ENCODE measurements at regions not wholly inside any gene's neighbourhood (a gene's known extent, or its start where the extent isn't known, plus 50 kb on each side); places are given as distances from the start of the nearest gene placed in this dataset.

DNA sequence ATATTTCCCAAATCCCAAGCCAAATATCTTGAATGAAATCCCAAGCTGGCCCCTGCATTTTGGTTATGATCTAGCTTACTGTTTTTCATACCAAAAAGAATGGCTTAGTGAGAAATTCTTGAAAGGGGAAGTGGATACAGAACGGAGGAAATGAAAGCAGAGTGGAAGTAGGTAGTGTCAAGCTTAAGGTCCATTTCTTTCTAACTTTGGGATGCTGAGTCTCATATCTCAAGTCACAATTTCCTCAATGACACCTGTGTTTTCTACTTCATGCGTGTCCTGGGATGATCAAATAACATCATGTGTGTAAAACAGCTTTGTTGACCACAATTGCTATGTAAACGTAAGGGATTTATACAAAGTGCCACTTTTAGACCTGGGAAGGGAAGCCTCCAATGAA is 238.8 kb upstream of the SLC35B3 start:
- Histone ChIP-seq H4K20me1 (ENCODE audit: insufficient read depth, low read length) (no peaks in the 10 kb centered on the region), H3K27me3 (ENCODE audit: insufficient read depth, low read length) (no peaks in the 10 kb centered on the region), H3K36me3 (ENCODE audit: insufficient read depth, low read length) (no peaks in the 10 kb centered on the region), H3K27ac (ENCODE audit: low read depth, low read length) (no peak overlapping the region), H3K9me3 (ENCODE audit: insufficient read depth, low read depth, low read length) (no peaks in the 10 kb centered on the region), H3K79me2 (ENCODE audit: insufficient read depth, low read length) (no peaks in the 10 kb centered on the region), H2AFZ (ENCODE audit: low read depth, low read length) (no peak overlapping the region), H3K4me3 (ENCODE audit: insufficient read depth, low read depth, low read length) (no peak overlapping the region), H3K9ac (ENCODE audit: low read length) (no peak overlapping the region), H3K4me2 (ENCODE audit: low read length) (no peak overlapping the region), H3K4me1 (ENCODE audit: insufficient read depth, low read length) (no peaks in the 10 kb centered on the region)
- DNase-seq (ENCODE audit: low read depth), result no peak
- no peaks in the 10 kb centered on the region for H3K27me3 Mint-ChIP-seq (ENCODE audit: low read depth, unreplicated experiment)
- TF ChIP-seq CTCF (IDR thresholded peaks at IDR 0.05; ENCODE audit: insufficient read depth, low read depth, low read length) (no peak), EZH2 (IDR thresholded peaks at IDR 0.05; ENCODE audit: insufficient read depth, low read length) (no peak)
- FAIRE-seq, result no peak
- no peak overlapping the region for H3K4me3 Mint-ChIP-seq (ENCODE audit: unreplicated experiment)
- H3K27ac Mint-ChIP-seq (ENCODE audit: unreplicated experiment), result no peak overlapping the region
- H3K4me1 Mint-ChIP-seq (ENCODE audit: low read depth, unreplicated experiment), result no peaks in the 10 kb centered on the region
- H3K9me3 Mint-ChIP-seq (ENCODE audit: unreplicated experiment), result no peaks in the 10 kb centered on the region
- H3K36me3 Mint-ChIP-seq (ENCODE audit: low read depth, unreplicated experiment), result no peaks in the 10 kb centered on the region

DNA sequence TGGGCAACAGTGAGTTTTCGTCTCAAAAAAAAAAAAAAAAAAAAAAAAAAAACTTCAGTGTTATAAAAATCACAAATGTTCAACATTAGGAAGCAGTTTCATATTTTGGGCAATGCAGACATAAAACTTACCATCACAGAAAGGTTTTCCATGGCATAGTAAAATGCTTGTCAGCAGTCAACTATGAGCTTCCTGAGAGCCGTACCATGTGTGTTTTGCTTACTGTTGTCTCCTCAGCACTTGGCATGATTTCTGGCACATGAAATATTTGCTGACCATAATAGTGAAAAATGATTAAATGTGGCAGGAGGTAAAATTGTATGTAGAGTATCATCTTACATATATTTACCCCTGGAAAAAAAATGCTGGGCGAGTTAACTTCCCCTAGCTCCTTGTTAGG is 237.5 kb upstream of the SLC35B3 start:
- Mint-ChIP-seq H3K27me3 (ENCODE audit: low read depth, unreplicated experiment) (no peaks in the 10 kb centered on the region), H3K36me3 (ENCODE audit: low read depth, unreplicated experiment) (no peaks in the 10 kb centered on the region), H3K9me3 (ENCODE audit: unreplicated experiment) (no peaks in the 10 kb centered on the region), H3K4me1 (ENCODE audit: low read depth, unreplicated experiment) (no peaks in the 10 kb centered on the region), H3K27ac (ENCODE audit: unreplicated experiment) (no peak overlapping the region), H3K4me3 (ENCODE audit: unreplicated experiment) (no peak overlapping the region)
- FAIRE-seq (no peak), DNase-seq (ENCODE audit: low read depth) (no peak)
- H3K9me3 ChIP-seq (ENCODE audit: insufficient read depth, low read depth, low read length), result no peaks in the 10 kb centered on the region
- H3K79me2 ChIP-seq (ENCODE audit: insufficient read depth, low read length), result no peaks in the 10 kb centered on the region
- TF ChIP-seq EZH2 (IDR thresholded peaks at IDR 0.05; ENCODE audit: insufficient read depth, low read length) (no peak), CTCF (IDR thresholded peaks at IDR 0.05; ENCODE audit: insufficient read depth, low read depth, low read length) (no peak)
- H3K4me2 ChIP-seq (ENCODE audit: low read length), result no peak overlapping the region
- H3K27me3 ChIP-seq (ENCODE audit: insufficient read depth, low read length), result no peaks in the 10 kb centered on the region
- no peaks in the 10 kb centered on the region for H3K4me1 ChIP-seq (ENCODE audit: insufficient read depth, low read length)
- no peak overlapping the region for H3K27ac ChIP-seq (ENCODE audit: low read depth, low read length)
- no peak overlapping the region for H3K9ac ChIP-seq (ENCODE audit: low read length)
- no peak overlapping the region for H2AFZ ChIP-seq (ENCODE audit: low read depth, low read length)
- H3K36me3 ChIP-seq (ENCODE audit: insufficient read depth, low read length), result no peaks in the 10 kb centered on the region
- H3K4me3 ChIP-seq (ENCODE audit: insufficient read depth, low read depth, low read length), result no peak overlapping the region
- no peaks in the 10 kb centered on the region for H4K20me1 ChIP-seq (ENCODE audit: insufficient read depth, low read length)

DNA sequence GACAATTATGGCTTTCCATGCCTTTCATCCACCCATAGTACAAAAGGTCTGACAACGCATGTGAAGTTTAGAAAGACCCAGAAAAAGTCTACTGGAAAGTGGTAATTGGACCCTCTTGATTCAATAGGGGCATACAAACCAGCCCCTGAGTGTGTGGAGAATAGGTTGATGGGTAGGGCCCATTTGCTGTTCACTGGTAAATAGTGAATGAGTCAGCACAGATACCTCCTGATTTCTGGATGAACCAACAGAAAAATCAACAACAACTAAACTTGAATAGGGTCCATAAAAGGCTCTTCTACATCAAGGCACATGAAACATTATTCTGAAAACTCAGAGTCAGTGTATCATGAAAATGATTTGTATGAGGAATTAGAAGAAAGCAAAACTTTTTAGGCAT is 235.4 kb upstream of the SLC35B3 start:
- DNase-seq (ENCODE audit: low read depth) (no peak), FAIRE-seq (no peak)
- no peak overlapping the region for H3K9ac ChIP-seq (ENCODE audit: low read length)
- no peaks in the 10 kb centered on the region for H3K9me3 ChIP-seq (ENCODE audit: insufficient read depth, low read depth, low read length)
- no peak overlapping the region for H3K27ac ChIP-seq (ENCODE audit: low read depth, low read length)
- H3K9me3 Mint-ChIP-seq (ENCODE audit: unreplicated experiment), result no peaks in the 10 kb centered on the region
- H3K27ac Mint-ChIP-seq (ENCODE audit: unreplicated experiment), result no peak overlapping the region
- H2AFZ ChIP-seq (ENCODE audit: low read depth, low read length), result no peak overlapping the region
- H3K27me3 Mint-ChIP-seq (ENCODE audit: low read depth, unreplicated experiment), result no peaks in the 10 kb centered on the region
- no peaks in the 10 kb centered on the region for H3K36me3 Mint-ChIP-seq (ENCODE audit: low read depth, unreplicated experiment)
- no peaks in the 10 kb centered on the region for H3K27me3 ChIP-seq (ENCODE audit: insufficient read depth, low read length)
- H3K4me2 ChIP-seq (ENCODE audit: low read length), result no peak overlapping the region
- TF ChIP-seq CTCF (IDR thresholded peaks at IDR 0.05; ENCODE audit: insufficient read depth, low read depth, low read length), result no peak
- no peak for TF ChIP-seq EZH2 (IDR thresholded peaks at IDR 0.05; ENCODE audit: insufficient read depth, low read length)
- no peak overlapping the region for H3K4me3 Mint-ChIP-seq (ENCODE audit: unreplicated experiment)
- H3K79me2 ChIP-seq (ENCODE audit: insufficient read depth, low read length), result no peaks in the 10 kb centered on the region
- H3K4me3 ChIP-seq (ENCODE audit: insufficient read depth, low read depth, low read length), result no peak overlapping the region
- H3K4me1 Mint-ChIP-seq (ENCODE audit: low read depth, unreplicated experiment), result no peaks in the 10 kb centered on the region
- no peaks in the 10 kb centered on the region for H4K20me1 ChIP-seq (ENCODE audit: insufficient read depth, low read length)
- no peaks in the 10 kb centered on the region for H3K4me1 ChIP-seq (ENCODE audit: insufficient read depth, low read length)
- no peaks in the 10 kb centered on the region for H3K36me3 ChIP-seq (ENCODE audit: insufficient read depth, low read length)
